ENCODE measurements at regions not wholly inside any gene's neighbourhood (a gene's known extent, or its start where the extent isn't known, plus 50 kb on each side); places are given as distances from the start of the nearest gene placed in this dataset.
A peak's percentile ranks its signal among the peaks of the same experiment; 100 is the strongest.

GRCh38 chr2:158049129-158049855, 52.4 kb upstream of the UPP2 start:
- no peak for DNase-seq (ENCODE audit: low read depth)

GRCh38 chr2:158048327-158048726, 53.3 kb upstream of the UPP2 start:
- DNase-seq (ENCODE audit: low read depth), result no peak

GRCh38 chr2:158047156-158047611, 54.5 kb upstream of the UPP2 start:
- DNase-seq (ENCODE audit: low read depth), result no peak

GRCh38 chr2:158046121-158046880, 55.4 kb upstream of the UPP2 start:
- DNase-seq (ENCODE audit: low read depth), result peak; percentile 8

GRCh38 chr2:158045362-158045761, 56.3 kb upstream of the UPP2 start:
- no peak for DNase-seq (ENCODE audit: low read depth)

- no peak for DNase-seq (ENCODE audit: low read depth)
Measured at GRCh38 chr2:158043181-158043948, 58.3 kb upstream of the UPP2 start.

- no peak for DNase-seq (ENCODE audit: low read depth)
Measured at GRCh38 chr2:158042666-158043065, 59.0 kb upstream of the UPP2 start.

- DNase-seq (ENCODE audit: low read depth), result no peak
Measured at GRCh38 chr2:158042245-158042644, 59.4 kb upstream of the UPP2 start.

GRCh38 chr2:158041400-158041799, 60.3 kb upstream of the UPP2 start:
- no peak for DNase-seq (ENCODE audit: low read depth)

- DNase-seq (ENCODE audit: low read depth), result no peak
Measured at GRCh38 chr2:158038901-158039300, 62.8 kb upstream of the UPP2 start.

- peak; percentile 66 for DNase-seq (ENCODE audit: low read depth)
Measured at GRCh38 chr2:158034198-158034866, 67.3 kb upstream of the UPP2 start.

- DNase-seq (ENCODE audit: low read depth), result no peak
Measured at GRCh38 chr2:158031371-158031770, 70.3 kb upstream of the UPP2 start.

- peak; percentile 76 for DNase-seq (ENCODE audit: low read depth)
Measured at GRCh38 chr2:158025255-158025996, 76.2 kb upstream of the UPP2 start.

- DNase-seq (ENCODE audit: low read depth), result peak; percentile 41
Measured at GRCh38 chr2:158024288-158024898, 77.3 kb upstream of the UPP2 start.

GRCh38 chr2:158022888-158023287, 78.8 kb upstream of the UPP2 start:
- DNase-seq (ENCODE audit: low read depth), result no peak

GRCh38 chr2:158021226-158021625, 80.5 kb upstream of the UPP2 start:
- DNase-seq (ENCODE audit: low read depth), result no peak

- DNase-seq (ENCODE audit: low read depth), result no peak
Measured at GRCh38 chr2:158015428-158016076, 86.1 kb upstream of the UPP2 start.

GRCh38 chr2:158013891-158014290, 87.8 kb upstream of the UPP2 start:
- peak; percentile 4 for DNase-seq (ENCODE audit: low read depth)

- peak; percentile 7 for DNase-seq (ENCODE audit: low read depth)
Measured at GRCh38 chr2:158011055-158011771, 90.5 kb upstream of the UPP2 start.

GRCh38 chr2:158009399-158009798, 92.3 kb upstream of the UPP2 start:
- no peak for DNase-seq (ENCODE audit: low read depth)

Measured in iris pigment epithelial cell (primary cell).